B cell (primary cell): ENCODE measurements at regions not wholly inside any gene's neighbourhood (a gene's known extent, or its start where the extent isn't known, plus 50 kb on each side); places are given as distances from the start of the nearest gene placed in this dataset.

Experiments used
- ATAC-seq: fragments of 200-7000 bp; cut with Tn5 transposase; one replicate; pipeline ENCODE4 v1.10.0; 2021; ENCODE audit warnings: low read depth, mild to moderate bottlenecking, moderate number of reproducible peaks, moderate library complexity
- CTCF ChIA-PET: fragments of 350-600 bp; sonication (Branson Sonifier 250); formaldehyde crosslinking; loops from one replicate; lab custom pipeline; 2021; ENCODE audit warnings: antibody characterized with exemption, inconsistent platforms; lab: Charles Lee
- POLR2A ChIA-PET: fragments of 350-600 bp; sonication (Branson Sonifier 250); formaldehyde crosslinking; loops from one replicate; lab custom pipeline; 2021; ENCODE audit warnings: antibody characterized with exemption; lab: Charles Lee
- DNase-seq: peaks from one replicate; pipeline ENCODE4 v3.0.0; 2013
- H2AFZ ChIP-seq: 2 replicates; pipeline ENCODE4 v1.6.1; 2012; ENCODE audit warnings: mild to moderate bottlenecking, low read depth, low read length; ENCODE audit not compliant: insufficient read depth, poor library complexity, severe bottlenecking
- H3K27ac ChIP-seq, 2 donors: 1 replicate in 1 of 2; 2 replicates in 1 of 2; pipeline ENCODE4 v1.5.1; 2012 to 2013; ENCODE audit warnings: low read length in 2 of 2, mild to moderate bottlenecking in 2 of 2, moderate library complexity in 1 of 2
- H3K27me3 ChIP-seq, 4 experiments: fragments of 200-600 bp in 1 of 4; sonication (generic) in 1 of 4; replicated peaks in 1 of 4; 1 replicate in 2 of 4; 2 replicates in 2 of 4; pipeline versions ENCODE4 v1.6.1 to v1.7.0; 2013 to 2016; ENCODE audit warnings: low read length in 3 of 4, mild to moderate bottlenecking in 2 of 4, mixed read lengths in 1 of 4, moderate library complexity in 1 of 4; ENCODE audit not compliant: insufficient read depth in 4 of 4, control insufficient read depth in 3 of 4; ENCODE audit errors: control extremely low read depth in 1 of 4
- H3K36me3 ChIP-seq, 2 experiments: replicated peaks in 1 of 2; 1 replicate in 1 of 2; 2 replicates in 1 of 2; pipeline versions ENCODE4 v1.6.1 to v1.7.1; 2013; ENCODE audit warnings: low read length in 1 of 2; ENCODE audit not compliant: insufficient read depth in 2 of 2, control insufficient read depth in 1 of 2; ENCODE audit errors: control extremely low read depth in 1 of 2, extremely low read depth in 1 of 2
- H3K4me1 ChIP-seq, 2 donors: fragments of 200-600 bp in 1 of 2; sonication (generic) in 1 of 2; 1 replicate in 1 of 2; 2 replicates in 1 of 2; pipeline versions ENCODE4 v1.5.1 to v1.6.1; 2013 to 2017; ENCODE audit warnings: low read length in 2 of 2; ENCODE audit not compliant: control insufficient read depth in 2 of 2, insufficient read depth in 2 of 2
- H3K4me2 ChIP-seq: replicated peaks from 2 replicates; pipeline ENCODE3; 2012; ENCODE audit warnings: mild to moderate bottlenecking, low read depth, low read length; ENCODE audit not compliant: poor library complexity, severe bottlenecking
- H3K4me3 ChIP-seq, 5 experiments: fragments of 200-600 bp in 1 of 5; sonication (generic) in 1 of 5; 1 replicate in 3 of 5; 2 replicates in 2 of 5; pipeline versions ENCODE4 v1.5.1 to v1.7.0; 2011 to 2016; ENCODE audit warnings: low read length in 4 of 5, mild to moderate bottlenecking in 4 of 5, low read depth in 2 of 5, control low read depth in 1 of 5, moderate library complexity in 1 of 5; ENCODE audit not compliant: insufficient read depth in 1 of 5; ENCODE audit errors: control extremely low read depth in 1 of 5, extremely low read depth in 1 of 5
- H3K79me2 ChIP-seq: fragments of 200-600 bp; sonication (generic); one replicate; pipeline ENCODE4 v1.6.0; 2016; ENCODE audit warnings: low read length; ENCODE audit not compliant: control insufficient read depth, insufficient read depth
- H3K9ac ChIP-seq: fragments of 200-600 bp; sonication (generic); 2 replicates; pipeline ENCODE4 v1.6.1; 2017; ENCODE audit warnings: mild to moderate bottlenecking, low read length, moderate library complexity
- H3K9me3 ChIP-seq, 3 donors: one replicate each; pipeline versions ENCODE4 v1.6.1 to v1.7.1; 2013; ENCODE audit warnings: low read length in 2 of 3; ENCODE audit not compliant: control insufficient read depth in 2 of 3, insufficient read depth in 1 of 3; ENCODE audit errors: control extremely low read depth in 1 of 3
- H4K20me1 ChIP-seq: 2 replicates; pipeline ENCODE4 v1.6.0; 2012; ENCODE audit warnings: mild to moderate bottlenecking, low read length; ENCODE audit not compliant: insufficient read depth, control insufficient read depth, poor library complexity, severe bottlenecking
- H3K27ac Mint-ChIP-seq: one replicate; pipeline ENCODE4 v1.8.0; 2021; ENCODE audit warnings: mixed read lengths
- H3K27me3 Mint-ChIP-seq: one replicate; pipeline ENCODE4 v1.8.0; 2021; ENCODE audit warnings: mixed read lengths
- H3K4me1 Mint-ChIP-seq: one replicate; pipeline ENCODE4 v1.8.0; 2021; ENCODE audit warnings: mixed read lengths
- H3K4me3 Mint-ChIP-seq: one replicate; pipeline ENCODE4 v1.8.0; 2021; ENCODE audit warnings: mixed read lengths
- H3K9me3 Mint-ChIP-seq: one replicate; pipeline ENCODE4 v1.8.0; 2022; ENCODE audit warnings: mixed read lengths; ENCODE audit not compliant: insufficient read depth
- EZH2 ChIP-seq: IDR thresholded peaks from 2 replicates; pipeline ENCODE4 v1.6.1; 2012; ENCODE audit warnings: borderline replicate concordance, low read depth, mild to moderate bottlenecking, moderate library complexity, low read length; ENCODE audit not compliant: insufficient read depth, poor library complexity, severe bottlenecking
- WGBS: methylation state at CpG from one replicate; pipeline ENCODE4 v1.1.5; 2013; ENCODE audit warnings: missing lambda C conversion rate; ENCODE audit not compliant: insufficient coverage; 5-methylcytosine and 5-hydroxymethylcytosine counted together
- intact Hi-C: fragments of 100-400 bp; cut with micrococcal nuclease; formaldehyde crosslinking; loops from one replicate; pipeline ENCODE4 v1.10.0; 2022
- TF ChIP-seq, protein P1 (sequence below): fragments of 200-600 bp; IDR thresholded peaks from one replicate; pipeline ENCODE4 v1.8.0; 2022; ENCODE audit warnings: antibody characterized with exemption, mild to moderate bottlenecking

DNA sequence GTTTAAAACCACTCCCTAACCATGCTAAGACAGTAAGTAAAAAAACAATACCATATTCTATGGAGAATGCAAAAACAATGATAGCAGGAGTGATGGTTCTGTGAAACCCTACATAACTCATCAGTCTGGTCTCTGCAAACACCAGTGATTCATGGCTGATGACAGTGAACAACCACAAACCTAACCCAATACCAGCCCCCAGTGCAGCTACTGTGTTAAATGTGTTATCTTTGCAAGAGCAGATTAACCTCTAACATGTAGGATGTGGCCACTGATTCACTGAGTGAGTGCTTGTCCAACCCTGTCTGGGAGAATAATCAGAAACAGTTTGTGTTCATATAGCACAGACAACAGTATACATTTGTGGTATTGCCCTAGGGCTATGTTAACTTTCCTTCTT lies 100.2 kb upstream of the COG2 start:
- no peak for ATAC-seq
- Mint-ChIP-seq H3K27me3 (peaks cover 19% of the 10 kb centered on the region), H3K4me3 (no peak overlapping the region), H3K4me1 (no peaks in the 10 kb centered on the region), H3K27ac (no peak overlapping the region), H3K9me3 (no peaks in the 10 kb centered on the region)
- no peaks in the 10 kb centered on the region for H3K79me2 ChIP-seq
- POLR2A ChIA-PET = no interaction called here
- H3K9ac ChIP-seq = no peak overlapping the region
- H3K4me2 ChIP-seq = no peak overlapping the region
- no peaks in the 10 kb centered on the region for H3K36me3 ChIP-seq
- H2AFZ ChIP-seq = no peak overlapping the region
- no peak for TF ChIP-seq EZH2
- TF ChIP-seq, protein P1, sequence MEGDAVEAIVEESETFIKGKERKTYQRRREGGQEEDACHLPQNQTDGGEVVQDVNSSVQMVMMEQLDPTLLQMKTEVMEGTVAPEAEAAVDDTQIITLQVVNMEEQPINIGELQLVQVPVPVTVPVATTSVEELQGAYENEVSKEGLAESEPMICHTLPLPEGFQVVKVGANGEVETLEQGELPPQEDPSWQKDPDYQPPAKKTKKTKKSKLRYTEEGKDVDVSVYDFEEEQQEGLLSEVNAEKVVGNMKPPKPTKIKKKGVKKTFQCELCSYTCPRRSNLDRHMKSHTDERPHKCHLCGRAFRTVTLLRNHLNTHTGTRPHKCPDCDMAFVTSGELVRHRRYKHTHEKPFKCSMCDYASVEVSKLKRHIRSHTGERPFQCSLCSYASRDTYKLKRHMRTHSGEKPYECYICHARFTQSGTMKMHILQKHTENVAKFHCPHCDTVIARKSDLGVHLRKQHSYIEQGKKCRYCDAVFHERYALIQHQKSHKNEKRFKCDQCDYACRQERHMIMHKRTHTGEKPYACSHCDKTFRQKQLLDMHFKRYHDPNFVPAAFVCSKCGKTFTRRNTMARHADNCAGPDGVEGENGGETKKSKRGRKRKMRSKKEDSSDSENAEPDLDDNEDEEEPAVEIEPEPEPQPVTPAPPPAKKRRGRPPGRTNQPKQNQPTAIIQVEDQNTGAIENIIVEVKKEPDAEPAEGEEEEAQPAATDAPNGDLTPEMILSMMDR = no peak
- no peak overlapping the region for H3K4me3 ChIP-seq
- peaks cover 0 to 3% (median 0%) of the 10 kb centered on the region in 4 experiments for H3K27me3 ChIP-seq
- intact Hi-C loops = no loop called here
- no peak for DNase-seq
- no peaks in the 10 kb centered on the region for H3K4me1 ChIP-seq
- CTCF ChIA-PET = no interaction called here
- no peak overlapping the region for H3K27ac ChIP-seq
- no peaks in the 10 kb centered on the region for H4K20me1 ChIP-seq
- H3K9me3 ChIP-seq = no peaks in the 10 kb centered on the region

DNA sequence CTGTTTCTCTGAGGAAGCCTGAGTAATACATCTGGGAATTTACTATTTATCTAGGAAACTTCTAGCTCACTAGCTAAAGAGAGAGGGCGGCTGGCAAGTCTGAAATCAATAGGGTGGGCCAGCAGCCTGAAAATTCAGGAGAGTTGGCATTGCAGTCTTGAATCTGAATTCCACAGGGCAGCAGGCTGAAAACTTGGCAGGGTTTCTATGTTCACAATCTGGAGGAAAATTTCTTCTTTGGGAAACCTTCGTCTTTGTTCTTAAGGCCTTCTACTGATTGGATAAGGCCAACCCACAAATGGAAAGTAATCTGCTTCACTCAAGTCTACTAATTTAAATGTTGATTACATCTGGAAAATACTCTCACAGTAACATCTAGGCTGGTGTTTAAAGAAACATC lies 101.0 kb upstream of the COG2 start:
- no peaks in the 10 kb centered on the region for H3K36me3 ChIP-seq
- Mint-ChIP-seq H3K27ac (no peak overlapping the region), H3K9me3 (no peaks in the 10 kb centered on the region), H3K4me1 (no peaks in the 10 kb centered on the region), H3K27me3 (peaks cover 18% of the 10 kb centered on the region), H3K4me3 (no peak overlapping the region)
- POLR2A ChIA-PET = no interaction called here
- H3K27me3 ChIP-seq = peaks cover 0 to 3% (median 0%) of the 10 kb centered on the region in 4 experiments
- TF ChIP-seq EZH2 = no peak
- TF ChIP-seq, protein P1 = no peak
- no peaks in the 10 kb centered on the region for H3K4me1 ChIP-seq
- CTCF ChIA-PET = no interaction called here
- no peak overlapping the region for H3K4me3 ChIP-seq
- H3K9me3 ChIP-seq = no peaks in the 10 kb centered on the region
- H3K9ac ChIP-seq = no peak overlapping the region
- H2AFZ ChIP-seq = no peak overlapping the region
- H3K4me2 ChIP-seq = no peak overlapping the region
- no peak for DNase-seq
- no peaks in the 10 kb centered on the region for H4K20me1 ChIP-seq
- H3K27ac ChIP-seq = no peak overlapping the region
- WGBS = 86% methylated on average over 1 of the region's 2 CpGs
- intact Hi-C loops = no loop called here
- no peaks in the 10 kb centered on the region for H3K79me2 ChIP-seq
- no peak for ATAC-seq
